Upper lobe of right lung (tissue), 1 donor: ENCODE measurements at regions not wholly inside any gene's neighbourhood (a gene's known extent, or its start where the extent isn't known, plus 50 kb on each side); places are given as distances from the start of the nearest gene placed in this dataset.

Experiments
- ATAC-seq: fragments of 200-7000 bp; cut with Tn5 transposase; one replicate; pipeline ENCODE4 v1.9.1; 2020; ENCODE audit warnings: mild to moderate bottlenecking, moderate library complexity
- DNase-seq: peaks from one replicate; pipeline ENCODE4 v3.0.0-alpha.2; 2020
- H3K27ac ChIP-seq: fragments of 200-600 bp; one replicate; pipeline ENCODE4 v1.8.0; 2022
- H3K27me3 ChIP-seq: fragments of 200-600 bp; one replicate; pipeline ENCODE4 v1.8.0; 2022; ENCODE audit warnings: mild to moderate bottlenecking
- H3K36me3 ChIP-seq: fragments of 200-600 bp; one replicate; pipeline ENCODE4 v1.8.0; 2022
- H3K4me1 ChIP-seq: fragments of 200-600 bp; one replicate; pipeline ENCODE4 v1.8.0; 2022
- H3K4me3 ChIP-seq: fragments of 200-600 bp; one replicate; pipeline ENCODE4 v1.8.0; 2022; ENCODE audit warnings: mild to moderate bottlenecking
- H3K9me3 ChIP-seq: fragments of 200-600 bp; one replicate; pipeline ENCODE4 v1.8.0; 2022
- intact Hi-C: fragments of 100-400 bp; cut with DNase I; formaldehyde crosslinking; loops from one replicate; pipeline ENCODE4 v1.11.0; 2022
- TF ChIP-seq, protein P1 (sequence below): fragments of 200-600 bp; IDR thresholded peaks from one replicate; pipeline ENCODE4 v1.8.0; 2022; ENCODE audit warnings: antibody characterized with exemption
- donor health status: DM: no; HTN: yes; CAD: no; lungs with severe emphysema.

DNA sequence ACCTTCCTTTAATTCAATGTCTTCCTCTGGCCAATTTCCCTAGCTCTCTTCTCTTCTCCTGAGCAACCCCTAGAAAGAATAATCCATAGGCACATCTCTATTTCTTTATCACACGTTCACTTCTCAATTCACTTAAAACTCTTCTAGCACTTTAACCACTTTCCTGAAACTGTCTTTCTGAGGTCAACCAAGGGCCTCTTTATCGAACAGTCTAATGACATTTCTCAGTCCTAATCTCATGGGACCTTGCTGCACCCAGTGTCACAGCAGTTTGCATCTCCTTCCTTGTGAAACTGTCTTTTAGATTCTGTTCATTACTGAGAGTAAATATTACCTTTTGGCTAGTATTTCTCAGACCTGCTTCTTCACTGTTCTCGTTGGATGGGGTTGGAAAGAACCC, 285.3 kb upstream of the RASGEF1B start:
- intact Hi-C loops, result no loop called here
- no peak overlapping the region for H3K27ac ChIP-seq
- no peak overlapping the region for H3K4me3 ChIP-seq
- TF ChIP-seq, protein P1, sequence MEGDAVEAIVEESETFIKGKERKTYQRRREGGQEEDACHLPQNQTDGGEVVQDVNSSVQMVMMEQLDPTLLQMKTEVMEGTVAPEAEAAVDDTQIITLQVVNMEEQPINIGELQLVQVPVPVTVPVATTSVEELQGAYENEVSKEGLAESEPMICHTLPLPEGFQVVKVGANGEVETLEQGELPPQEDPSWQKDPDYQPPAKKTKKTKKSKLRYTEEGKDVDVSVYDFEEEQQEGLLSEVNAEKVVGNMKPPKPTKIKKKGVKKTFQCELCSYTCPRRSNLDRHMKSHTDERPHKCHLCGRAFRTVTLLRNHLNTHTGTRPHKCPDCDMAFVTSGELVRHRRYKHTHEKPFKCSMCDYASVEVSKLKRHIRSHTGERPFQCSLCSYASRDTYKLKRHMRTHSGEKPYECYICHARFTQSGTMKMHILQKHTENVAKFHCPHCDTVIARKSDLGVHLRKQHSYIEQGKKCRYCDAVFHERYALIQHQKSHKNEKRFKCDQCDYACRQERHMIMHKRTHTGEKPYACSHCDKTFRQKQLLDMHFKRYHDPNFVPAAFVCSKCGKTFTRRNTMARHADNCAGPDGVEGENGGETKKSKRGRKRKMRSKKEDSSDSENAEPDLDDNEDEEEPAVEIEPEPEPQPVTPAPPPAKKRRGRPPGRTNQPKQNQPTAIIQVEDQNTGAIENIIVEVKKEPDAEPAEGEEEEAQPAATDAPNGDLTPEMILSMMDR, result no peak
- no peaks in the 10 kb centered on the region for H3K27me3 ChIP-seq
- no peaks in the 10 kb centered on the region for H3K9me3 ChIP-seq
- no peaks in the 10 kb centered on the region for H3K4me1 ChIP-seq
- ATAC-seq, result no peak
- no peak for DNase-seq
- H3K36me3 ChIP-seq, result no peaks in the 10 kb centered on the region

- DNase-seq (no peak), ATAC-seq (no peak)
- intact Hi-C loops, result no loop called here
- no peaks in the 10 kb centered on the region for H3K36me3 ChIP-seq
- H3K27me3 ChIP-seq, result no peaks in the 10 kb centered on the region
- TF ChIP-seq, protein P1, result no peak
- H3K27ac ChIP-seq, result no peak overlapping the region
- H3K9me3 ChIP-seq, result no peaks in the 10 kb centered on the region
- no peaks in the 10 kb centered on the region for H3K4me1 ChIP-seq
- no peak overlapping the region for H3K4me3 ChIP-seq
These were observed 284.3 kb upstream of the RASGEF1B start for GRCh38 chr4:81756042-81756441.

DNA sequence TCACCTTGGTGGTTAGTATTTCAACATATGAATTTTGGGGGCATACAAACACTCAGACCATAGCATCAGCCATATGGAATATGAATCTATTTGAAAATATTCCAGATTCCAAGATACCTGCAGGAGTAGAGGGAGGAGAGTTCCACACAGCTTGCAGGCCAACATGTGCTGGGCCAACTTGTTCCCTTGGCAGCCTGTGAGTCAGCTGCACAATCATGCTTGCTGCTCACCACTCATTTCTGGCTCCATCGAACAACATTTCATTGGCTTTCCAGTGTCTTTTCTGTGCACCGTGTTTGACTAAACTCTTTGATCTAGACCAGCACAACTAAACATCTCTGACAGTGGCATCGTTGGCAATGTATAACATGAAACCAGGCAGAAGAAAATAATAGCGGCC, 282.5 kb upstream of the RASGEF1B start:
- no peak for ATAC-seq
- Histone ChIP-seq H3K36me3 (no peaks in the 10 kb centered on the region), H3K27me3 (no peaks in the 10 kb centered on the region), H3K9me3 (no peaks in the 10 kb centered on the region), H3K4me3 (no peak overlapping the region), H3K4me1 (no peaks in the 10 kb centered on the region), H3K27ac (no peak overlapping the region)
- no peak for DNase-seq
- TF ChIP-seq, protein P1, result no peak
- intact Hi-C loops, result no loop called here

DNA sequence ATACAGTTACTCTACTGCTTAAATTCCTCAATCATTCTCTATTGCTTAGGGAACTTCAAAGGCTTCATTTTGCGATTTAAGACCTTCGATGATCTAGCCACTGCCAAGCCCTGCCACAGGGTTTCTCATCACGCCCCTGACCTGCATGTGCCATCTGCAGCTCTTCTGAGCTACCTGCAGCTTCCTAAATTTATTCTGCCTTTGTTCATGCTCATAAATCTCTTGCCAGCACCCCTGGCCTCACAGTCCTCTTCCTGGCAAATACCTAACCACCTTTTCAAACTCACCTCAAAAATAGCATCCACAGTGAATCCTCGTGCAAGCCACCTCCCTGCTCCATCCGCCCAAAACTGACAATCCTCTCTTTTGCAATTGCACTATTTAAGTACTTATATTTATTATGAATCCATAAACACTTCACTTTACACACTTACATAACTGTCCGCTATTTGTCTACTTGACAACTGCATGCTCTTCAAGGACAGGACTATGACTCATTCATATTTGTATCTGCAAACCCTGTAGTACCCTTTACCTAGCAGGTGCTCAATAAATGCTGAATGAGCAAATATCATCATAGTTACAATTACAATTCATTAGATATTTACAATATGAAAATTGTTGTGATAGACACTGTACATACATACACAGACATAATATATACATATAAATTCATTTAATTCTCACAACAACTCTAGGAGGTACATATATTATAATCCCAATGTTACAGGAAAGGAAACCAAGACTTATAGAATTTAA, 280.0 kb upstream of the RASGEF1B start:
- H3K36me3 ChIP-seq, result no peaks in the 10 kb centered on the region
- intact Hi-C loops, result no loop called here
- H3K27ac ChIP-seq, result no peak overlapping the region
- TF ChIP-seq, protein P1, result no peak
- DNase-seq (no peak), ATAC-seq (no peak)
- no peaks in the 10 kb centered on the region for H3K27me3 ChIP-seq
- no peaks in the 10 kb centered on the region for H3K9me3 ChIP-seq
- peaks cover 11% of the 10 kb centered on the region for H3K4me1 ChIP-seq
- H3K4me3 ChIP-seq, result no peak overlapping the region

- intact Hi-C loops, result no loop called here
- H3K4me1 ChIP-seq, result peaks cover 17% of the 10 kb centered on the region
- TF ChIP-seq, protein P1, result no peak
- no peak for DNase-seq
- no peak overlapping the region for H3K4me3 ChIP-seq
- no peaks in the 10 kb centered on the region for H3K9me3 ChIP-seq
- no peaks in the 10 kb centered on the region for H3K36me3 ChIP-seq
- H3K27ac ChIP-seq, result no peak overlapping the region
- ATAC-seq, result peak; percentile 92
- no peaks in the 10 kb centered on the region for H3K27me3 ChIP-seq
These were observed 275.7 kb upstream of the RASGEF1B start for GRCh38 chr4:81747242-81747930.
